ENCODE measurements at regions not wholly inside any gene's neighbourhood (a gene's known extent, or its start where the extent isn't known, plus 50 kb on each side); places are given as distances from the start of the nearest gene placed in this dataset.

GRCh38 chr22:47236718-47237117 is 474.3 kb downstream of the TBC1D22A start:
- Mint-ChIP-seq H3K27ac (no peak overlapping the region), H3K4me3 (no peak overlapping the region), H3K27me3 (ENCODE audit: insufficient read depth) (peaks cover 2% of the 10 kb centered on the region), H3K9me3 (peaks cover 13% of the 10 kb centered on the region), H3K36me3 (ENCODE audit: low read depth) (peaks cover 6% of the 10 kb centered on the region; the same call in 1 of the 2 replicates), H3K4me1 (ENCODE audit: low read depth) (no peaks in the 10 kb centered on the region)
- TF ChIP-seq, protein P1, sequence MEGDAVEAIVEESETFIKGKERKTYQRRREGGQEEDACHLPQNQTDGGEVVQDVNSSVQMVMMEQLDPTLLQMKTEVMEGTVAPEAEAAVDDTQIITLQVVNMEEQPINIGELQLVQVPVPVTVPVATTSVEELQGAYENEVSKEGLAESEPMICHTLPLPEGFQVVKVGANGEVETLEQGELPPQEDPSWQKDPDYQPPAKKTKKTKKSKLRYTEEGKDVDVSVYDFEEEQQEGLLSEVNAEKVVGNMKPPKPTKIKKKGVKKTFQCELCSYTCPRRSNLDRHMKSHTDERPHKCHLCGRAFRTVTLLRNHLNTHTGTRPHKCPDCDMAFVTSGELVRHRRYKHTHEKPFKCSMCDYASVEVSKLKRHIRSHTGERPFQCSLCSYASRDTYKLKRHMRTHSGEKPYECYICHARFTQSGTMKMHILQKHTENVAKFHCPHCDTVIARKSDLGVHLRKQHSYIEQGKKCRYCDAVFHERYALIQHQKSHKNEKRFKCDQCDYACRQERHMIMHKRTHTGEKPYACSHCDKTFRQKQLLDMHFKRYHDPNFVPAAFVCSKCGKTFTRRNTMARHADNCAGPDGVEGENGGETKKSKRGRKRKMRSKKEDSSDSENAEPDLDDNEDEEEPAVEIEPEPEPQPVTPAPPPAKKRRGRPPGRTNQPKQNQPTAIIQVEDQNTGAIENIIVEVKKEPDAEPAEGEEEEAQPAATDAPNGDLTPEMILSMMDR (IDR thresholded peaks at IDR 0.05) = no peak
- DNase-seq = no peak

DNA sequence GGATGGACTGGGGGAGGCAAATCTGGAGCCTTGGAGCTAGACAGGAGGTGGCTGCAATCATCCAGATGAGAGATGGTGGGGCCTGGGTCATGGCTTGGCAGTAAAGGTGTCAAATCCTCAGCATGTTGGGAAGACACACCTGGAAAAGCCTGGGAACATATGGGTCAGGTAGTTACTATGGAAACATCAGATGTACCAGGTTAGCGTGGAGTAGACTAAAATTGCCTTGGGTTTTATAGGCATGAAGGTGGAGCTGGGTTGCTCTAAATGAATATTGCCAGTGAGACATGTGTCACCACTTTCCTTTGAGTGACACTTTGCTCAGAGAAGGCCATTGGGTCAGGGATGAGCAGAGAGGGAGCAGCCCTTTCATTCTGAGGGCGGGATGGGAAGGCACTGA is 473.7 kb downstream of the TBC1D22A start:
- peaks cover 13% of the 10 kb centered on the region for H3K9me3 Mint-ChIP-seq
- H3K4me1 Mint-ChIP-seq (ENCODE audit: low read depth) = no peaks in the 10 kb centered on the region
- TF ChIP-seq, protein P1 (IDR thresholded peaks at IDR 0.05) = no peak
- H3K4me3 Mint-ChIP-seq = no peak overlapping the region
- no peak overlapping the region for H3K27ac Mint-ChIP-seq
- no peak for DNase-seq
- H3K27me3 Mint-ChIP-seq (ENCODE audit: insufficient read depth) = peaks cover 4% of the 10 kb centered on the region
- H3K36me3 Mint-ChIP-seq (ENCODE audit: low read depth) = peaks cover 6% of the 10 kb centered on the region; the same call in 1 of the 2 replicates

GRCh38 chr22:47233316-47234243 is 471.1 kb downstream of the TBC1D22A start:
- Mint-ChIP-seq H3K27me3 (ENCODE audit: insufficient read depth) (peaks cover 2% of the 10 kb centered on the region), H3K36me3 (ENCODE audit: low read depth) (peaks cover 6% of the 10 kb centered on the region; the same call in 1 of the 2 replicates), H3K9me3 (peaks cover 13% of the 10 kb centered on the region), H3K27ac (no peak overlapping the region), H3K4me3 (no peak overlapping the region), H3K4me1 (ENCODE audit: low read depth) (no peaks in the 10 kb centered on the region)
- TF ChIP-seq, protein P1 (IDR thresholded peaks at IDR 0.05) = no peak
- DNase-seq = no peak

DNA sequence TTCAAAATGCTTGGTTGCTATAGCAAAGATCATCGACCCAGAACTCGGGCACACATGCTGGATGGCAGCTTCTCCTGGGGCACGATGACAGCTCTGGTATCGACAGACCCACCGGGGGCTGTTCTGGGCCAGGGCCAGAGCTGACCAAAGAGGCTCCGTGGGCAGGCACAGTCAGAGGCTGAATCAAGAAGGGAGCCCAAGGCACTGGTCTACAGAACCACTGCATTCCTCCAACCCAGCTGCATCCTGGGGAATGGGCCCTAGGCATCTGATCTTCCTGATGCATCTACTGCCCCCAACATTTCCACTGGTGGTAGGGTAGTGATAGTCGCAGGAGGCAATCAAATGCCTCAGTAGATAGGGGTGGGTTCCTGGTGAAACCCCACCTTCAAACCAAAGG is 470.3 kb downstream of the TBC1D22A start:
- TF ChIP-seq, protein P1 (IDR thresholded peaks at IDR 0.05) = no peak
- DNase-seq = no peak
- no peak overlapping the region for H3K27ac Mint-ChIP-seq
- no peaks in the 10 kb centered on the region for H3K4me1 Mint-ChIP-seq (ENCODE audit: low read depth)
- peaks cover 13% of the 10 kb centered on the region for H3K9me3 Mint-ChIP-seq
- peaks cover 6% of the 10 kb centered on the region; the same call in 1 of the 2 replicates for H3K36me3 Mint-ChIP-seq (ENCODE audit: low read depth)
- no peak overlapping the region for H3K4me3 Mint-ChIP-seq
- peaks cover 2% of the 10 kb centered on the region for H3K27me3 Mint-ChIP-seq (ENCODE audit: insufficient read depth)

DNA sequence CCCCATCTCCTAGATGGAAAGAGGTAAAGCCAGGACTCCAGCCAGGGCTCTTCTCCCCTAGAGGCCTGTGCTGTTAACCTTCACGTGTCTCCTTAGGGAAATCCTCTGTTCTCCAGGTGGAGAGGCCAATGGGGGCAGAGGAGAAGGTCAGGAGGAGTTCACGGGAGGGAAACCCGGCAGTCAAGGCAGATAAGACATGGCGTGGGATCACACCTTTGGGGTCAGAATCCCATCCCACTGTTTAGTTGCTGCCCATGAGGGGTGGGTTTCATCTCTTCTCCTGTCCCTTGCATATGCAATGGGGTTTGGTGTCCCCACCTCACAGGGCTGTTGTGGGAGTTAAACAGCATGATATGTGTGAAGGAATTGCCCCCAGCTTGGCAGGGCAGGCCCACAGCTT is 469.7 kb downstream of the TBC1D22A start:
- Mint-ChIP-seq H3K27ac (no peak overlapping the region), H3K9me3 (peaks cover 13% of the 10 kb centered on the region), H3K4me1 (ENCODE audit: low read depth) (no peaks in the 10 kb centered on the region), H3K4me3 (no peak overlapping the region), H3K36me3 (ENCODE audit: low read depth) (peaks cover 6% of the 10 kb centered on the region; the same call in 1 of the 2 replicates), H3K27me3 (ENCODE audit: insufficient read depth) (peaks cover 2% of the 10 kb centered on the region)
- DNase-seq = no peak
- TF ChIP-seq, protein P1 (IDR thresholded peaks at IDR 0.05) = no peak
